Activated CD4-positive, alpha-beta T cell treated with anti-CD3 and anti-CD28 coated beads, Interleukin-2, amount 10 ng/mL, durations not matched to agents 24 days and 14 days (primary cell): ENCODE measurements at regions not wholly inside any gene's neighbourhood (a gene's known extent, or its start where the extent isn't known, plus 50 kb on each side); places are given as distances from the start of the nearest gene placed in this dataset.
"Not testable (repeated sequence)": the region's sequence is repeated elsewhere in the genome, so short reads cannot be mapped to it uniquely, and the experiment has no call there.

Source experiments
- DNase-seq: peaks from one replicate; pipeline ENCODE4 v3.0.0; 2022
- H3K27ac Mint-ChIP-seq: one replicate; pipeline ENCODE4 v1.8.0; 2022; ENCODE audit warnings: mild to moderate bottlenecking, mixed read lengths
- H3K27me3 Mint-ChIP-seq: one replicate; pipeline ENCODE4 v1.8.0; 2022; ENCODE audit warnings: mixed read lengths
- H3K36me3 Mint-ChIP-seq: one replicate; pipeline ENCODE4 v1.8.0; 2022; ENCODE audit warnings: low read depth, mild to moderate bottlenecking, mixed read lengths
- H3K4me1 Mint-ChIP-seq: one replicate; pipeline ENCODE4 v1.8.0; 2021; ENCODE audit warnings: mixed read lengths
- H3K4me3 Mint-ChIP-seq: one replicate; pipeline ENCODE4 v1.8.0; 2022; ENCODE audit warnings: mild to moderate bottlenecking, moderate library complexity, mixed read lengths
- H3K9me3 Mint-ChIP-seq: one replicate; pipeline ENCODE4 v1.8.0; 2021; ENCODE audit warnings: mixed read lengths
- intact Hi-C: fragments of 100-400 bp; cut with micrococcal nuclease; formaldehyde crosslinking; loops from one replicate; pipeline ENCODE4 v1.15.1; 2023

DNA sequence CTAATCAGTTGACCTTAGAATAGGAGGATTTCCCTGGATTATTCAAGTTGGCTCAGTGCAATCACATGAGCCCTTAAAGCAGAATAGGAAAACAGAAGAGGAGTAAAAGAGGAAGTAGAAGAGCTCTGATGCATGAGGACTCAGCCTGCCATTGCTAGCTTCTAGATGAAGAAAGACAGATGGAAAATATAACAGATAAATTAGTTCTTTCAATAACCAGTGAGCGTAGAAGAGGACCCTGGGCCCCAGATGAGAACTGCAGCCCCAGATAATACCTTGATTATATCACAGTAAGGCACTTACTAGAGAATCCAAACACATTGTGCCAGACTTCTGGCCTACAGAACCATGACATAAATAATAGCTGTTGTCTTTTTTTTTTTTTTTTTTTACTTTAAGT lies 314.0 kb downstream of the RAD51AP2 start:
- H3K9me3 Mint-ChIP-seq, DNase-seq, intact Hi-C loops, H3K4me3 Mint-ChIP-seq, H3K36me3 Mint-ChIP-seq, H3K27me3 Mint-ChIP-seq, H3K27ac Mint-ChIP-seq, H3K4me1 Mint-ChIP-seq: not testable (repeated sequence)

DNA sequence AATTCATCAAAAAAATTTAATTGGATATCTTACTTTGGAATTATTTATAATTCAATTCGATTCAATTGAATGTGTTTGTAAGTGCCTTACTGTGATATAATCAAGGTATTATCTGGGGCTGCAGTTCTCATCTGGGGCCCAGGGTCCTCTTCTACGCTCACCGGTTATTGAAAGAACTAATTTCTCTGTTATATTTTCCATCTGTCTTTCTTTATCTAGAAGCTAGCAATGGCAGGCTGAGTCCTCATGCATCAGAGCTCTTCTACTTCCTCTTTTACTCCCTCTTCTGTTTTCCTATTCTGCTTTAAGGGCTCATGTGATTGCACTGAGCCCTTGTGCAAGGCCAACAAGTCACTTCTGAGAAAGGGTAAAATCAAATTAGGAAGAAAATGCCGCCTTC lies 315.6 kb downstream of the RAD51AP2 start:
- H3K4me1 Mint-ChIP-seq, H3K9me3 Mint-ChIP-seq, H3K4me3 Mint-ChIP-seq, H3K27me3 Mint-ChIP-seq, H3K27ac Mint-ChIP-seq, DNase-seq, H3K36me3 Mint-ChIP-seq, intact Hi-C loops: not testable (repeated sequence)

DNA sequence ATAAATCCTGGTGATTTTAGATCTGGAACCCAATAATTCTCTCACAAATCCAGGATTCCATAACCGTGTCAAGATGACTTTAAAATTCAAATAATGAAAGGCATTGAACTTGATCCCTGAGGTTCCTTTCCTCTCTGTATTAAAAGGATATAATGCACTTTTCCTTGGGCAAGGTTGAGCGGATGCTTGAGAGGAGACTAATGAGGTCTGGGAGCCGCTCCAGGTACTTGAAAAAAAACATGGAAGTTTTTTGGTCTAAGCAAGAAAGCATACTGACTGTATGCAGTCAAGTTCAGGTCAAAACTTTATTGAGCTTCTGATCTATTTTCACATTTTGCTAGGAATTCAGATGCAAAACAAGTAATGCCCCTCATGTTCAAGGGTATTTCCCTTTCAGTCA lies 318.5 kb downstream of the RAD51AP2 start:
- H3K27me3 Mint-ChIP-seq, result no peaks in the 10 kb centered on the region
- no peaks in the 10 kb centered on the region for H3K36me3 Mint-ChIP-seq
- intact Hi-C loops, result no loop called here
- no peak overlapping the region for H3K27ac Mint-ChIP-seq
- no peak overlapping the region for H3K4me3 Mint-ChIP-seq
- DNase-seq, result no peak
- H3K9me3 Mint-ChIP-seq, result no peaks in the 10 kb centered on the region
- H3K4me1 Mint-ChIP-seq, result no peaks in the 10 kb centered on the region

DNA sequence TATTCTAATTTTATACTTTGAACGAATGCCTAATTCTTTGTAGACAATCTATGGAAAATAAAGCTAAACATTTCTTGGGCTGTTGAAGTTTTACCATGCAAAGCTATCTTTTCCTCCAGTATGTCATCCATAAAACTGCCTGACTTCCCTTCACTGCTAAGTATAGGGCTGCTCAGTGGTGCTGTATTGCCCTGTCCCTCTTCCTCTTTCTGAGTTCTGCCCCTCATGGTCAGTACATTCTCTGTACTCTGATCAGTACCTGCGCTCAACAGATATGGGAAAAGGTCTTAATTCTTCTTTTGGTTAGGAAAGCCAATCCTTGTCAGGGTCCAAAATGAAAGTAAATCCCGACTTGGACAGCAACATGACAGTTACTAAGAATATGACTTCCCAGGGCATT lies 321.9 kb downstream of the RAD51AP2 start:
- no peaks in the 10 kb centered on the region for H3K9me3 Mint-ChIP-seq
- no peak overlapping the region for H3K4me3 Mint-ChIP-seq
- no peaks in the 10 kb centered on the region for H3K36me3 Mint-ChIP-seq
- intact Hi-C loops, result no loop called here
- H3K27ac Mint-ChIP-seq, result no peak overlapping the region
- no peaks in the 10 kb centered on the region for H3K27me3 Mint-ChIP-seq
- no peak for DNase-seq
- no peaks in the 10 kb centered on the region for H3K4me1 Mint-ChIP-seq

DNA sequence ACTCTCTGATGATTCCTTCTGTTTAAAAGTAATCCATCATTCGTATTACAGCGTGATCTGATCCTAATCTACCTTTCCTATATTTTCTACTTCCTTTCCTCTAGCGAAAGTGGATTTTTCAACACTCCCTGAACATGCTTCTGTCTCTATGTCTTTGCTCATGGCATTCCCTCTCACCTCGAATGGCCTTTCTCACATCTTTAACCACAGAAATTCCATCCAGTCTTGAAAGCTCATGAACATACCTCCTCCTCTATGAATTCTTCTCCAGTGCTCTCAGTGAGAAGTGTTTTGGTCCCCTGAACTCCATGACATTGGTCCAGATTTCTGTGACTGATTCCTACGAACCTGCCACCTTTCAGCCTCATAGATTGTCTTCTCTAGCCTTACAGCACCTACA lies 323.2 kb downstream of the RAD51AP2 start:
- Mint-ChIP-seq H3K4me3 (no peak overlapping the region), H3K27ac (no peak overlapping the region), H3K36me3 (no peaks in the 10 kb centered on the region), H3K4me1 (no peaks in the 10 kb centered on the region), H3K9me3 (no peaks in the 10 kb centered on the region), H3K27me3 (no peaks in the 10 kb centered on the region)
- intact Hi-C loops, result no loop called here
- DNase-seq, result no peak

DNA sequence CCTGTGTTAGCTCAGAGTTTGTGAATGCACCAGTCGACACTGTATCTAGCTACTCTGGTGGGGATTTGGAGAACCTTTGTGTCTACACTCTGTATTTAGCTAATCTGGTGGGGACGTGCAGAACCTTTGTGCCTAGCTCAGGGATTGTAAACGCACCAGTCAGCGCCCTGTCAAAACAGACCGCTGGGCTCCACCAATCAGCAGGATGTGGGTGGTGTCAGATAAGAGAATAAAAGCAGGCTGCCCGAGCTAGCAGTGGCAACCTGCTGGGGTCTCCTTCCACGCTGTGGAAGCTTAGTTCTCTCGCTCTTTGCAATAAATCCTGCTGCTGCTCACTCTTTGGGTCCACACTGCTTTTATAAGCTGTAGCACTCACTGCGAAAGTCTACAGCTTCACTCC lies 324.2 kb downstream of the RAD51AP2 start:
- Mint-ChIP-seq H3K4me1 (no peaks in the 10 kb centered on the region), H3K27me3 (no peaks in the 10 kb centered on the region), H3K9me3 (no peaks in the 10 kb centered on the region), H3K27ac (no peak overlapping the region), H3K4me3 (no peak overlapping the region), H3K36me3 (no peaks in the 10 kb centered on the region)
- no peak for DNase-seq
- intact Hi-C loops, result no loop called here

DNA sequence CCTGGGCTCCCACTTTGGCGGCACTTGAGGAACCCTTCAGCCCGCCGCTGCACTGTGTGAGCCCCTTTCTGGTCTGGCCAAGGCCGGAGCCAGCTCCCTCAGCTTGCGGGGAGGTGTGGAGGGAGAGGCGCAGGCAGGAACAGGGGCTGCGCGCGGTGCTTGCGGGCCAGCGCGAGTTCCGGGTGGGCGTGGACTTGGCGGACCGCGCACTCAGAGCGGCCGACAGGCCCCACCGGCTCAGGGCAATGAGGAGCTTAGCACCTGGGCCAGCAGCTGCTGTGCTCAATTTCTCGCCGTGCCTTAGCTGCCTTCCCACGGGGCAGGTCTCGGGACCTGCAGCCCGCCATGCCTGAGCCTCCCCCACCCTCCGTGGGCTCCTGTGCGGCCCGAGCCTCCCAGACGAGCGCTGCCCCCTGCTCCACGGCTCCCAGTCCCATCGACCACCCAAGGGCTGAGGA lies 324.8 kb downstream of the RAD51AP2 start:
- H3K4me1 Mint-ChIP-seq, DNase-seq, H3K9me3 Mint-ChIP-seq, H3K4me3 Mint-ChIP-seq, H3K27ac Mint-ChIP-seq, intact Hi-C loops, H3K36me3 Mint-ChIP-seq, H3K27me3 Mint-ChIP-seq: not testable (repeated sequence)

DNA sequence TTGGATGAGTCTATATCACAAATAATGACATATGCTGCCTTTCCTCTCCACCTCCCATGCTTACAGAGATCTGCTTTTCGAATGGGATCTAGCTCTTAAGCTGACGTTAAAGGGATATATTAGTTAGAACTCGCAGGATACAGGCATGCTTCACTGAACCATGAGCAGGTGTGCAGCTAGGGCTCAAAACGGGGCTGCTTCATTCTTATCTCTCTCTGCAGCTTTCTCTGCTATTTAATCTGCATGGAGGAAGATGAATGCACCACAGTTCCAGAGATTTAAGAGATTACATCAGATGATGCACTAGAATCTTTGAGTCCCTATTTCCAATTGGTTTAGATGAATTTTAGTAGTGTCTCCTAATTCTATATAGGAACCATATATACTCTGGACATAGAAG lies 327.0 kb downstream of the RAD51AP2 start:
- no peaks in the 10 kb centered on the region for H3K9me3 Mint-ChIP-seq
- no peaks in the 10 kb centered on the region for H3K27me3 Mint-ChIP-seq
- H3K4me3 Mint-ChIP-seq, result no peak overlapping the region
- no peaks in the 10 kb centered on the region for H3K36me3 Mint-ChIP-seq
- H3K27ac Mint-ChIP-seq, result no peak overlapping the region
- no peaks in the 10 kb centered on the region for H3K4me1 Mint-ChIP-seq
- intact Hi-C loops, result no loop called here
- DNase-seq, result no peak

DNA sequence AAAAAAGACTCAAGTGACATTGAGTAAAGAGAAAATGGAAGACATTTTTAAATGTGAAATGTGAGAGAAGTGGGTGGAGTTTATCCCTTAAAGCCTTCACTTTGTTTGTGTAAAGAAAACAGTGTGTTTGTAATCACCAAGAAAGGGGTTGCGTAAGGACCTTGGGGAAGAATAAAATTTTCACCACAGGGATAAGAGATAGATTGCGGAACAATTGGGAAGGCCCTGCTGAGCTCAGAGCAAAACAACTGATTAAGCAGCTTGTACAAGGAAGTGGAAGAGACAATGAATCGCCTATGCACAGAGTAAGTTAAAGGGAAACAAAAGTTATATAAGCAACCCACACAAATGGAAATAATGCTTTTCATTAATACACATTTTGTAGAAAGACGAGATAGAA lies 327.7 kb downstream of the RAD51AP2 start:
- H3K4me3 Mint-ChIP-seq, result no peak overlapping the region
- no peaks in the 10 kb centered on the region for H3K4me1 Mint-ChIP-seq
- H3K36me3 Mint-ChIP-seq, result no peaks in the 10 kb centered on the region
- no peaks in the 10 kb centered on the region for H3K9me3 Mint-ChIP-seq
- intact Hi-C loops, result no loop called here
- H3K27me3 Mint-ChIP-seq, result no peaks in the 10 kb centered on the region
- no peak overlapping the region for H3K27ac Mint-ChIP-seq
- DNase-seq, result no peak

DNA sequence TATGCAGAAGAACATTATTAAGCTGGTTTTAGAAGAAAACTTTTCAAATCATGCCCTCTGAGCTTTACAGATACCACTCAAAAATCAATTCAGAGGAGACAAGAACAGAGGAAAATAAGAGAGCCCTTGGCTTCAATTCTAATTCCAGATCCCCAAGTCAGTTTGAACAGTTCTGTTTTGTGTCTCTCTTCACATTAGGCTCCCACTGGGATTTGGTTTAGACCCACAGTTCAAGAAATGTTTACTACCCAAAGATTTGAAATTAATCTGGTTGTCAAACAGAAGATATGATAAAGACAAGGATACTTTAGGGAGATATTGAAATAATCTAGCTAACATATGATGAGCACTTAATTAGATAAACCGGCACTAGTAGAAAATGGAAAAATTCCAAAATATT lies 329.5 kb downstream of the RAD51AP2 start:
- Mint-ChIP-seq H3K27ac (no peak overlapping the region), H3K36me3 (no peaks in the 10 kb centered on the region), H3K4me3 (no peak overlapping the region), H3K4me1 (no peaks in the 10 kb centered on the region), H3K9me3 (no peaks in the 10 kb centered on the region), H3K27me3 (no peaks in the 10 kb centered on the region)
- DNase-seq, result no peak
- intact Hi-C loops, result no loop called here

DNA sequence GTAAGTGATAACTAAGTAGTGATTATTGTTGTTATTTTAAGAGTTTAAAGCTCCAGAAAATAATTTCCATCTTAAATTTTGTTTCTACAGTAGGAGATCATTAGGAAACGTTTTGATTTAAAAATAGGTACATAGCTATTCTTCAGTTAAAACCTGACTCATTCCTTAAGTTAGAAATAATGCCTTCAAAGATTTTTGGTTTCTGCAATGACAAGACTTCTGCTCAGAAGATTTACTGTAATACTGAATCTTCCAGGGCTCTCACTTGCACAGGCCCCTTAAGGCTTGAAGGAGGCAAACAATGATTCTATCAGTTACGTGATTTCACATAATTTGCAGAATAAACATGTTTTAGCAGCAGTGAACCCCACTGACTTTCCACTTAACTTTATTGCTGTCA lies 333.7 kb downstream of the RAD51AP2 start:
- no peak overlapping the region for H3K27ac Mint-ChIP-seq
- H3K4me1 Mint-ChIP-seq, result no peaks in the 10 kb centered on the region
- no peaks in the 10 kb centered on the region for H3K9me3 Mint-ChIP-seq

DNA sequence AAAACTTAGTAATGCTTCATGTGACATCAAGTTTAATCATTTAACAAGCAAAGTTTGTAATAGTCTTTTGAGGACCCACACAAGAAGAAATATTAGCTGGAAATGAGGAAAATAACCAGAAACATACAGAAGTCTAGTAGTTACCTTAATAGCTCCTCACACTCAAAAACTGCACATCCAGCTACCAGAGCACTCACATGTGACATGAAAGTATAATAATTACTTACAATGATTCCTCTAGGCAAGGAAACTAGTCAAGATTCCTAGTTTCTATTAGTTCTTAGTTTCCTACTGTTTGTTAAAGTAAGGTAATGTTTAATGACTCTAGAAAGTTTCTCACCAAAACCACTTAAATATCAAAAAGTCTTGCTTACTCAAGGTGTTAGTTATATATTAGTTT lies 335.8 kb downstream of the RAD51AP2 start:
- Mint-ChIP-seq H3K9me3 (no peaks in the 10 kb centered on the region), H3K27ac (no peak overlapping the region), H3K27me3 (no peaks in the 10 kb centered on the region), H3K4me3 (no peak overlapping the region), H3K36me3 (no peaks in the 10 kb centered on the region), H3K4me1 (no peaks in the 10 kb centered on the region)
- intact Hi-C loops, result no loop called here
- DNase-seq, result no peak

More for the DNA sequence above, 333.7 kb downstream of the RAD51AP2 start:
- no peaks in the 10 kb centered on the region for H3K27me3 Mint-ChIP-seq
- no peak for DNase-seq
- H3K36me3 Mint-ChIP-seq, result no peaks in the 10 kb centered on the region
- H3K4me3 Mint-ChIP-seq, result no peak overlapping the region
- intact Hi-C loops, result no loop called here

DNA sequence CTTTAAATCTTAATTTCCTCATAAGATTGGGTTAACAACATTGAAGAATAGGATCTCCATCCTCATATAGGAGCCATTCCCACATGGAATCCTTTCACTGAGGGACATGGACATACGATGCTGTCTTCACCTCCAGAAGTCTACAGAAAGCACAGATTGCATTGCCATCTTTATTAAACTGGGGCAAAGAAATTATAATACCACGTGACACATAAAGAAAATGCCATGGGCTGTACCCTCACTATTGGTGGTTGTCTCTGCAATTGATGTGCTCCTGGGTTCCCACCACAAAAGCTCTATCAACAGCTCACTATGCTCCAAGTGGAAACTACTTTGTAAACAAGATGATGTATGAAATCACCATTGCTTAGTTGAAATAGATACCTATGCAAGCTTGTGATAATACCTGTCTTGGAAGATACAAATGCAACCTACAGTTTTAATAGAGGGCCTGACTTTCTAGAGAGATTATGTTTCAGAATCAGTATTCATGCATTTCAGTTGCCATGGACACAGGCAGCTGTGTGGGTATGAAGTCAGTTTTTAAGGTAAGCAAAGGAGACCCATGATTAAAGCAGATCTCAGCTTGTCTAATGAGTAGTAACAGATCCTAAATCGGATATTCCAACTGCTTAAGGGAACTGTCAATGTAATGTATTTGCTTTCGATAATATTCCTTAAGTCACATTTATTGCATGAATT lies 337.0 kb downstream of the RAD51AP2 start:
- no peaks in the 10 kb centered on the region for H3K27me3 Mint-ChIP-seq
- no peaks in the 10 kb centered on the region for H3K4me1 Mint-ChIP-seq
- no peaks in the 10 kb centered on the region for H3K36me3 Mint-ChIP-seq

DNA sequence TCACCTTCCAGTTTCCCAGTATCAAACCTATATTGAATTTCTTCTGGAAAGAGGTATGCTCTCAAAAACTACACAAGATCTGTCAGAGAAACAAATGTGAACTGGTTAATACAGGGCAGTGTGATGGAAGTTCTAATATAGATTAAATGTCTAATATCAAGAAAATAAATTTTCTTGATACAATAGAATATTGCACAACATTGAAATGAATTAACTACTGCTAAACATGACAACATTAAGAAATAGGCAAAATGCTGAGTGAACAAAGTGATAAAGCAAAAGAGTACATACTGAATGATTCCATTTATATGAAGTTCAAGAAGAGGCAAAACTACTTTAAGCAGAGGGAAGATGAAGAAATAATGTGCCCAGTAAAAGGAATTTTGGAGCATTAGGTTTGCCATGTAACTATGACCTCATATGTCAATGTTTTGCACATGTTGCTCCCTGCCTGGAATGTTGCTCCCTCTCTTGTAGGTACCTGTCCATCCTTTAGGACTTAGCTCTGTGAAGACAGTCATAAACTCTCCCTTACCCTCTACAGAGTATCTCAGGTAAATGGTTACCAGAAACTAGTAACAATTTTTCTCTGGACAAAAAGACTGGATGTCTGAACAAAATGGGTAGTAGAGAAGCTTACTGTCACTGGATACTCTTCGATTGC lies 339.0 kb downstream of the RAD51AP2 start:
- Mint-ChIP-seq H3K9me3 (no peaks in the 10 kb centered on the region), H3K27ac (no peak overlapping the region), H3K27me3 (no peaks in the 10 kb centered on the region), H3K4me3 (no peak overlapping the region), H3K36me3 (no peaks in the 10 kb centered on the region), H3K4me1 (no peaks in the 10 kb centered on the region)
- intact Hi-C loops, result no loop called here
- DNase-seq, result no peak

More for the DNA sequence above, 337.0 kb downstream of the RAD51AP2 start:
- Mint-ChIP-seq H3K27ac (no peak overlapping the region), H3K9me3 (no peaks in the 10 kb centered on the region), H3K4me3 (no peak overlapping the region)
- no peak for DNase-seq
- intact Hi-C loops, result no loop called here

DNA sequence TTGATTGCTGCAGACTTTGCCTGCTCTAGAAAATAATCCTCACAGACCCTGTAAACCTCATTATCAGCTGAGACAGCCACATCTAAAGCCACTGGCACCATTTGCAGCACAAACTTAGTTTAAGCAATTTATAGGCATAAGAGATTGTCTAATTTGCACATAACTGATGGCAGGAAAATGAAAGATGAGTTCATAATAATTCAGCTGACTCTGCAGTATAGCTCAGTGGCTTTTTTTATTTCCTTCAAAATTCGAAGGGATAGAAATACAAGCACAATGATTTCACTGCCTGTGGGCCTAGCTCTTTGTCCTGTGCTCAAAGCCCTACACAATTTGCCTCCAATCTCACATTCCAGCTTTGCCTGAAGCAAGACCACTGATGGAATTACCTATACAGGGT lies 341.2 kb downstream of the RAD51AP2 start:
- Mint-ChIP-seq H3K9me3 (no peaks in the 10 kb centered on the region), H3K27me3 (no peaks in the 10 kb centered on the region), H3K27ac (no peak overlapping the region), H3K36me3 (no peaks in the 10 kb centered on the region), H3K4me3 (no peak overlapping the region), H3K4me1 (no peaks in the 10 kb centered on the region)
- DNase-seq, result no peak
- intact Hi-C loops, result no loop called here
